Neural progenitor cell (in vitro differentiated cells): ENCODE measurements at regions not wholly inside any gene's neighbourhood (a gene's known extent, or its start where the extent isn't known, plus 50 kb on each side); places are given as distances from the start of the nearest gene placed in this dataset.

ENCODE experiments used
- DNase-seq: peaks from one replicate; pipeline ENCODE4 v3.0.0-alpha.2; 2016; ENCODE audit warnings: low spot score
- H2AFZ ChIP-seq: fragments of 200-600 bp; sonication (generic); replicated peaks from 2 replicates; pipeline ENCODE4 v1.6.1; 2016; ENCODE audit warnings: antibody characterized with exemption
- H3F3A ChIP-seq: fragments of 200-600 bp; sonication (generic); 2 replicates; pipeline ENCODE4 v1.6.1; 2016; ENCODE audit warnings: antibody characterized with exemption, low read depth
- H3K27ac ChIP-seq: fragments of 200-600 bp; sonication (generic); 2 replicates; pipeline ENCODE4 v1.5.1; 2016; ENCODE audit warnings: mild to moderate bottlenecking
- H3K27me3 ChIP-seq: fragments of 200-600 bp; sonication (generic); 2 replicates; pipeline ENCODE4 v1.6.1; 2016; ENCODE audit warnings: mild to moderate bottlenecking, moderate library complexity
- H3K36me3 ChIP-seq: fragments of 200-600 bp; sonication (generic); 2 replicates; pipeline ENCODE4 v1.5.1; 2016
- H3K4me1 ChIP-seq: fragments of 200-600 bp; sonication (generic); 2 replicates; pipeline ENCODE4 v1.6.1; 2016; ENCODE audit warnings: mixed run types
- H3K4me2 ChIP-seq: fragments of 200-600 bp; sonication (generic); 2 replicates; pipeline ENCODE4 v1.6.1; 2016
- H3K4me3 ChIP-seq: fragments of 200-600 bp; sonication (generic); 2 replicates; pipeline ENCODE4 v1.5.1; 2016
- H3K79me2 ChIP-seq: fragments of 200-600 bp; sonication (generic); 2 replicates; pipeline ENCODE4 v1.6.1; 2016; ENCODE audit warnings: low read depth
- H3K9ac ChIP-seq: fragments of 200-600 bp; sonication (generic); 2 replicates; pipeline ENCODE4 v1.6.1; 2016
- H3K9me3 ChIP-seq: fragments of 200-600 bp; sonication (generic); 2 replicates; pipeline ENCODE4 v1.5.1; 2016; ENCODE audit warnings: low read depth
- H4K20me1 ChIP-seq: fragments of 200-600 bp; sonication (generic); 2 replicates; pipeline ENCODE4 v1.6.1; 2016; ENCODE audit warnings: low read depth
- H3K27ac Mint-ChIP-seq: 3 replicates; pipeline ENCODE4 v1.8.0; 2021; ENCODE audit warnings: mixed read lengths
- H3K27me3 Mint-ChIP-seq: 2 replicates; pipeline ENCODE4 v1.8.0; 2022; ENCODE audit warnings: low read depth, mild to moderate bottlenecking, inconsistent platforms, moderate library complexity, mixed read lengths; ENCODE audit not compliant: insufficient read depth
- H3K36me3 Mint-ChIP-seq: 3 replicates; pipeline ENCODE4 v1.8.0; 2021; ENCODE audit warnings: mixed read lengths
- H3K4me1 Mint-ChIP-seq: 3 replicates; pipeline ENCODE4 v1.8.0; 2021; ENCODE audit warnings: mixed read lengths
- H3K4me3 Mint-ChIP-seq: 3 replicates; pipeline ENCODE4 v1.8.0; 2021; ENCODE audit warnings: mild to moderate bottlenecking, moderate library complexity, mixed read lengths
- H3K9me3 Mint-ChIP-seq: 3 replicates; pipeline ENCODE4 v1.8.0; 2020; ENCODE audit warnings: mixed read lengths
- EZH2 ChIP-seq: fragments of 200-600 bp; sonication (generic); IDR thresholded peaks from 2 replicates; pipeline ENCODE4 v1.6.1; 2017; ENCODE audit warnings: antibody characterized with exemption, mild to moderate bottlenecking, moderate library complexity
- EZH2phosphoT487 ChIP-seq: fragments of 200-600 bp; sonication (generic); IDR thresholded peaks from 2 replicates; pipeline ENCODE4 v1.6.1; 2017; ENCODE audit warnings: antibody characterized with exemption
- TF ChIP-seq, protein P1 (sequence below): fragments of 200-600 bp; sonication (generic); IDR thresholded peaks from 2 replicates; pipeline ENCODE4 v1.5.1; 2017; ENCODE audit warnings: antibody characterized with exemption, mild to moderate bottlenecking

DNA sequence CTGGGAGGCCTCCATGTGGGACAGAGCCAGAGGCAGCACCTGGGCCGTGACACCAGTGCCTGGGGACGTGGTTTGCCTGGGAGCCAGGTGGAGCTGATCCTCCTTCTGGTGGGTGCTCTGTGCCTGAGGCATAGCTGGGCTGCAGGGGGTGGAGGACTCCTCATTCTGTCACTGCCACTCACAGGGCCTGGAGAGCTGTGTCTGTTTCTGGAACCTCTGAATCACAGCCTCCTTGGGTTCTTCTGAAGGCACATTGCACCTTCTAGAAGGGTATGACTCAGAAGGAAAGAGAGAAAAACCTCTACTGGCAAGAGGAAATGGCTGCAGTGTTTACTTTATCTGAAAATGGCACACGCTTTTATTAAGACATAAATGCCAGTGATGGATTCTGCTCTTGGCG is 659.8 kb downstream of the VRK1 start:
- Histone ChIP-seq H3K27me3 (peaks cover 37% of the 10 kb centered on the region), H3K4me1 (peaks cover 13% of the 10 kb centered on the region), H3F3A (peaks cover 9% of the 10 kb centered on the region), H3K36me3 (no peaks in the 10 kb centered on the region), H3K4me3 (no peak overlapping the region), H2AFZ (no peak overlapping the region), H3K9me3 (no peaks in the 10 kb centered on the region), H3K79me2 (no peaks in the 10 kb centered on the region), H4K20me1 (no peaks in the 10 kb centered on the region), H3K9ac (no peak overlapping the region), H3K27ac (no peak overlapping the region), H3K4me2 (no peak overlapping the region)
- DNase-seq = no peak
- H3K4me3 Mint-ChIP-seq = no peak overlapping the region
- no peaks in the 10 kb centered on the region for H3K36me3 Mint-ChIP-seq
- peaks cover 2% of the 10 kb centered on the region for H3K9me3 Mint-ChIP-seq
- peaks cover 5% of the 10 kb centered on the region for H3K27me3 Mint-ChIP-seq
- H3K27ac Mint-ChIP-seq = no peak overlapping the region
- peaks cover 17% of the 10 kb centered on the region for H3K4me1 Mint-ChIP-seq
- TF ChIP-seq EZH2phosphoT487 (no peak), EZH2 (no peak)
- TF ChIP-seq, protein P1, sequence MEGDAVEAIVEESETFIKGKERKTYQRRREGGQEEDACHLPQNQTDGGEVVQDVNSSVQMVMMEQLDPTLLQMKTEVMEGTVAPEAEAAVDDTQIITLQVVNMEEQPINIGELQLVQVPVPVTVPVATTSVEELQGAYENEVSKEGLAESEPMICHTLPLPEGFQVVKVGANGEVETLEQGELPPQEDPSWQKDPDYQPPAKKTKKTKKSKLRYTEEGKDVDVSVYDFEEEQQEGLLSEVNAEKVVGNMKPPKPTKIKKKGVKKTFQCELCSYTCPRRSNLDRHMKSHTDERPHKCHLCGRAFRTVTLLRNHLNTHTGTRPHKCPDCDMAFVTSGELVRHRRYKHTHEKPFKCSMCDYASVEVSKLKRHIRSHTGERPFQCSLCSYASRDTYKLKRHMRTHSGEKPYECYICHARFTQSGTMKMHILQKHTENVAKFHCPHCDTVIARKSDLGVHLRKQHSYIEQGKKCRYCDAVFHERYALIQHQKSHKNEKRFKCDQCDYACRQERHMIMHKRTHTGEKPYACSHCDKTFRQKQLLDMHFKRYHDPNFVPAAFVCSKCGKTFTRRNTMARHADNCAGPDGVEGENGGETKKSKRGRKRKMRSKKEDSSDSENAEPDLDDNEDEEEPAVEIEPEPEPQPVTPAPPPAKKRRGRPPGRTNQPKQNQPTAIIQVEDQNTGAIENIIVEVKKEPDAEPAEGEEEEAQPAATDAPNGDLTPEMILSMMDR = no peak

DNA sequence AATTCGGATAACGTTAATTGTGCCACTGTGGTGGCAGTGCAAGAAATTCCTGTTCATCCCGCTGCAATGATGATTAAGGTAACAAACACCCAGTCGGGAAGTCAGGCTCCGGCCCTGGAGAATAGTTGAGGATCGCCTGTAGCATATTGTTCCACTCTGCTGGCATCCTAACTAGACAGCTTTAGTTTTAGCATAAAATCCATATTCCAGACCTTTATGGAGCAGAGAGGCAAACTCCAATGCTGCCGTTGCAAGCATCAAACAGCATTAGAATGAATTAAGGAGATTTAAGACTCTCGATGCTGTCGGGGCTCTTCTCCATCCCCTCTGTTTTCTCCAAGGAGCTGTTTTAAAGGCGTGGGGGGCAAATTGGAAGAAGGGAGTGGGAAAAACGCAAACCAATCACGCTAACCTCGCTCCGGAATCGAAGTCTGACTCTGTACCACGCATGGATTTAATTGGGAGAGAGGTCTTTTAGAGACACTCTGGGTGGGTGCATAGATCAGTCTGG is 660.4 kb downstream of the VRK1 start:
- peaks cover 5% of the 10 kb centered on the region for H3K27me3 Mint-ChIP-seq
- H3K4me3 ChIP-seq = no peak overlapping the region
- H3K4me2 ChIP-seq = peak overlapping the region; percentile 86
- no peaks in the 10 kb centered on the region for H3K9me3 ChIP-seq
- peaks cover 9% of the 10 kb centered on the region for H3F3A ChIP-seq
- no peaks in the 10 kb centered on the region for H3K36me3 ChIP-seq
- H3K4me1 Mint-ChIP-seq = peaks cover 17% of the 10 kb centered on the region
- no peak overlapping the region for H3K9ac ChIP-seq
- no peaks in the 10 kb centered on the region for H4K20me1 ChIP-seq
- H3K27me3 ChIP-seq = peaks cover 37% of the 10 kb centered on the region
- H3K9me3 Mint-ChIP-seq = peaks cover 2% of the 10 kb centered on the region
- H3K79me2 ChIP-seq = no peaks in the 10 kb centered on the region
- H3K4me3 Mint-ChIP-seq = no peak overlapping the region
- no peak for TF ChIP-seq EZH2phosphoT487
- no peak for TF ChIP-seq EZH2
- DNase-seq = no peak
- peaks cover 13% of the 10 kb centered on the region for H3K4me1 ChIP-seq
- no peak overlapping the region for H3K27ac ChIP-seq
- H2AFZ ChIP-seq = peak overlapping the region; percentile 99
- H3K36me3 Mint-ChIP-seq = no peaks in the 10 kb centered on the region
- H3K27ac Mint-ChIP-seq = no peak overlapping the region

- Mint-ChIP-seq H3K9me3 (peaks cover 2% of the 10 kb centered on the region), H3K27ac (peak overlapping the region; percentile 23), H3K4me3 (peak overlapping the region; percentile 70), H3K36me3 (no peaks in the 10 kb centered on the region), H3K4me1 (peaks cover 17% of the 10 kb centered on the region), H3K27me3 (peaks cover 5% of the 10 kb centered on the region)
- peak overlapping the region; percentile 86 for H3K4me2 ChIP-seq
- H2AFZ ChIP-seq = peak overlapping the region; percentile 99
- TF ChIP-seq EZH2phosphoT487 = no peak
- TF ChIP-seq, protein P1 = no peak
- TF ChIP-seq EZH2 = no peak
- peak overlapping the region; percentile 42 for H3K4me3 ChIP-seq
- peaks cover 9% of the 10 kb centered on the region for H3F3A ChIP-seq
- no peak overlapping the region for H3K27ac ChIP-seq
- H3K27me3 ChIP-seq = peaks cover 37% of the 10 kb centered on the region
- no peaks in the 10 kb centered on the region for H3K9me3 ChIP-seq
- H3K9ac ChIP-seq = no peak overlapping the region
- no peaks in the 10 kb centered on the region for H4K20me1 ChIP-seq
- H3K4me1 ChIP-seq = peaks cover 13% of the 10 kb centered on the region
- H3K36me3 ChIP-seq = no peaks in the 10 kb centered on the region
- H3K79me2 ChIP-seq = no peaks in the 10 kb centered on the region
- no peak for DNase-seq
Measured at GRCh38 chr14:97458255-97458654, 661.1 kb downstream of the VRK1 start.

GRCh38 chr14:97458661-97459579 is 661.7 kb downstream of the VRK1 start:
- Histone ChIP-seq H3K27me3 (peaks cover 37% of the 10 kb centered on the region), H3K79me2 (no peaks in the 10 kb centered on the region), H3K4me1 (peaks cover 13% of the 10 kb centered on the region), H3K9me3 (no peaks in the 10 kb centered on the region), H3K27ac (no peak overlapping the region), H3K9ac (no peak overlapping the region), H2AFZ (peak overlapping the region; percentile 99), H3K4me3 (peak overlapping the region; percentile 42), H3K36me3 (no peaks in the 10 kb centered on the region), H3K4me2 (peak overlapping the region; percentile 86), H4K20me1 (no peaks in the 10 kb centered on the region), H3F3A (peaks cover 9% of the 10 kb centered on the region)
- Mint-ChIP-seq H3K27me3 (peaks cover 5% of the 10 kb centered on the region), H3K27ac (peak overlapping the region; percentile 23), H3K4me1 (peaks cover 17% of the 10 kb centered on the region), H3K9me3 (peaks cover 2% of the 10 kb centered on the region), H3K36me3 (no peaks in the 10 kb centered on the region), H3K4me3 (peak overlapping the region; percentile 70)
- TF ChIP-seq EZH2 (no peak), EZH2phosphoT487 (peak; percentile 13)
- DNase-seq = peak; percentile 57
